Brain microvascular endothelial cell (primary cell): ENCODE measurements at regions not wholly inside any gene's neighbourhood (a gene's known extent, or its start where the extent isn't known, plus 50 kb on each side); places are given as distances from the start of the nearest gene placed in this dataset.

Source experiments
- DNase-seq: peaks from one replicate; pipeline ENCODE4 v3.0.0-alpha.2; 2020
- H3K27ac ChIP-seq: fragments of 250-450 bp; sonication (Bioruptor Pico); 2 replicates; pipeline ENCODE4 v1.5.1; 2020; ENCODE audit warnings: mild to moderate bottlenecking, moderate library complexity
- H3K27me3 ChIP-seq: fragments of 250-450 bp; sonication (Bioruptor Pico); replicated peaks from 2 replicates; pipeline ENCODE4 v1.5.1; 2020; ENCODE audit warnings: mild to moderate bottlenecking
- H3K36me3 ChIP-seq: fragments of 250-450 bp; sonication (Bioruptor Pico); replicated peaks from 2 replicates; pipeline ENCODE4 v1.5.1; 2020; ENCODE audit warnings: mild to moderate bottlenecking
- H3K4me3 ChIP-seq: 2 replicates; pipeline ENCODE4 v1.5.1; 2011; ENCODE audit warnings: low read depth, mild to moderate bottlenecking, control low read depth, low read length, moderate library complexity
- CTCF ChIP-seq: IDR thresholded peaks from 2 replicates; pipeline ENCODE4 v1.5.1; 2011; ENCODE audit warnings: low read depth, mild to moderate bottlenecking, moderate library complexity, low read length, control low read depth, inconsistent platforms; ENCODE audit errors: missing control alignments
- in situ Hi-C: cut with HindIII; loops from 2 replicates; pipeline ENCODE4 v1.10.0; 2017; ENCODE audit warnings: low sequenced_read_pairs, low pct_ligation_motif_present

DNA sequence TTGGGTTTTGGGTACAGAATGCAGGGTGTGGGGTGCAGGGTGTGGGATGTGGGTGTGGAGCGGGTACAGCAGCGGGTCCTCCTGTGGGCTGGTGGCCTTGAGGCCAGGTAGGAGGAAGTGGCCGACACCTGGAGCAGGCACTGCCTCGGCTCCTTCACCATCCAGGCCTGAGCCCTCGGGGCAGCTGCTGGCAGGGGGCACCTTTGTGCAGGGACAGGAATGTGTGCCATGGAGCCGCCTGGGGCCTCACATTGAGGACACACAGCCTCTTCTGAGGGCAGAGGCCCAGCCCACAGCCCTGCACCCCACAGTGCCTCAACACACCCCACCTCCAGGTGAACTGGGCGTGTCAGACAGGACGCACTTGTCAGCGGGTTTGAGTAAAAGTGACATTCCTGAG is 984.0 kb downstream of the BRD1 start:
- no peak for DNase-seq
- no peaks in the 10 kb centered on the region for H3K36me3 ChIP-seq
- H3K4me3 ChIP-seq, result no peak overlapping the region
- H3K27ac ChIP-seq, result no peak overlapping the region
- TF ChIP-seq CTCF, result no peak
- in situ Hi-C loops, result no loop called here
- H3K27me3 ChIP-seq, result no peaks in the 10 kb centered on the region

DNA sequence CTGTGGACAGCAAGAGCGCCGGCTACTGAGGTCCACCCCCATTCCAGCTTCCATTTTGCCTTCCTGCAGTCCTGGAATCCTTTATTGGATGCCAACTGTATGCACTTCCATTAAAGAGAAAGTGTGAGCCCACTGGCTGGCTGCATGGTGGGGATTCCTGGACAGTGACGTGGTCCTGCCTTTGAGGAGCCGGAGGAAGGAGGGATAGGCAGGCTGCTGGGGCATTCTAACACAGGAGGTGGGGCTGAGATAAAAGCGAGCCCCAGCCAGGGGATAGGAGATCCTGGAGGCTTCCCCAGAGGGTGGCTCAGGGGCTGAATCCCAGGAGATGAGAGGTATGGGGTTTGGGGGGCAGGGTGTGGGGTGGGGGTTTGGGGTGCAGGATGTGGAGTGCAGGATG is 984.7 kb downstream of the BRD1 start:
- in situ Hi-C loops, result no loop called here
- TF ChIP-seq CTCF, result no peak
- Histone ChIP-seq H3K4me3 (no peak overlapping the region), H3K27ac (no peak overlapping the region), H3K27me3 (no peaks in the 10 kb centered on the region), H3K36me3 (no peaks in the 10 kb centered on the region)
- DNase-seq, result no peak

DNA sequence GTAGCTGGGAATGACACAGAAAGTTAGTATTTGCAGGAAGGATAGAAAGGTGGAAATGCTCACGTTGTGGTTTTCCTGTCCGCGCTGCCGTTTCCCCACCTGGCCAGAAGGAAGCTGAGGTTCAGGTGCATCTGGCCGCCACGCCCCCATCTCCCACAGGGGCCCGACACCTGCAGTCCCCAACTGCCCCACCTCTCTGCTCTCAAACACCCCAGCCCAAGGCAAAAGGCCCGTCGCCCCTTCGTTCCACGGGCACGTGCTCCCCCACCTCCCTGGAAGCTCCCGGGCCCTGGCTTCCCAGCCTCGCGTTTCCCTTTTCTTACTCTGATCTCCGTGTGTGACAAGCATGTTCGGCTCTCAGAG is 985.1 kb downstream of the BRD1 start:
- DNase-seq, result no peak
- Histone ChIP-seq H3K4me3 (no peak overlapping the region), H3K27ac (no peak overlapping the region), H3K27me3 (no peaks in the 10 kb centered on the region), H3K36me3 (no peaks in the 10 kb centered on the region)
- in situ Hi-C loops, result no loop called here
- no peak for TF ChIP-seq CTCF

DNA sequence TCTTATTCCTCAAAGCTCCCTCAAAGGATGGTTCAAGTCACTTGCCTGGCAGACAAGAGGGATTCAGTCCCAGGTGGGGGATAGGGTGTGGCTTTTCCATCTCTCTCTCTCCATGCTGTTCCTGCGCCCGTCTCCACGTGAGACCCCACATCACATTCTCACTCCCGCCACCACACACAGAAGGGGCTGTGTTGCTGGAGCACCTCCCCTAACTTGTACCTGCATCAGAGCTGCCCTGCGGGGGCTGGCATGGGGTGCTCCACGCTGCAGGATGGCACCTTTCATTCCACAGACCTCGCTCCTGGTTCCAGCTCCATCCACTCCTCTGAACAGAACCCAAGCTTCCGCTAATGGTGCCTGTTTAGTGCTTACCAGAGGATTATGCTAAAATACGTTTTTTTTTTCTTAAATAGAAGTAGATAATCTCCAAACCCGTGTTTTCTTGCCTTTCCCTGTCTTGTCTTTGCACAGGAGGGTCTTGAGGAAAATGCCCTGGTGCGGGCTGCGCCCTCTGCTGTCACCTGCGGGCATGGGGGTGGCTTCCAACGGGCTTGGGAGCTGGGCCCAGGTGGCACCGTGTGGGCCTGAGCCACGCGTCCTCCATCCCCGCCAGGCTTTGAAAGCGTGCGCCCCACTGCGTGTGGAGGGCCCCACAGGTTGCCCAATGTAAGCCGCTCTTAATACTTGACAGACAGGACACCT is 985.6 kb downstream of the BRD1 start:
- TF ChIP-seq CTCF, result no peak
- H3K27ac ChIP-seq, result no peak overlapping the region
- no peaks in the 10 kb centered on the region for H3K27me3 ChIP-seq
- DNase-seq, result no peak
- in situ Hi-C loops, result no loop called here
- no peaks in the 10 kb centered on the region for H3K36me3 ChIP-seq
- no peak overlapping the region for H3K4me3 ChIP-seq

DNA sequence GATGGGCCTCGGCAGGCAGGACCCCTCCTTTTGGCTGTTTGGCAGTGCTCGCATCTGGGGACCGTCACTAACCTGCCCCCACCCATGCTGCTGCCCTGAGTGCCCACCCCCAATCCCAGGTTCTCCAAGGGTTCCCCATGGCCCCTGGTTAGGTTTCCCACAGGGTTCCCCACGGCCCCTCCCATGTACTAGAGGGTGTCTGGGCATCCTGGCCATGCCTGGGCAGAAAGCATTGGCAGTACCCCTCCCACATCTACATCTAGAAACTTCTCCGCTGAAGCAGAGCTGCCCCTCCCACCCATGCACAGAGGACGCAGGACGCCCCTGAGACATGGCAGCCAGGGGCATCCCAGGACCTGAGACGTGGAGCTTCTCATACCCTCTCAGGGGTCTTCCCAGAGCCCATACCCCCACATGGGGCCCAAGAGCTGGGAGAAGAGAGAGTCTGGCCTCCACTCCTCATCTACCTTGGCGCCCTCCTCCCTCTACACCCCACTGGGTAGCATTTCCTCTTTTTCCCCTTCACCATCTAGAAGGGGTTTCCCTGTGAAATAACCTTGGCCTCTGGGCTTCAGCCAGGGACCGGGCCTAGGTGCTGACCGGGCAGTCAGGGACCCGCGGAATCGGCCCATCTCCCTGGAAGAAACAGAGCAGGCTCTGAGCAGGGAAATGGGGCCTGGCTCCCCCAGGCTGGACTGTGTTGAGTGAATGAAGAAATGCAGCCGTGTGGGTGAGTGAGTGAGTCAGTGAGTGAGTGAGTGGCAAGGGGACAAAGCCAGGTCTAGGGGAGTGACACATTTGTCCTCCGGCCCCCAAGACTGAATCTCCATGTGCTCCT is 987.3 kb downstream of the BRD1 start:
- DNase-seq, result no peak
- in situ Hi-C loops, result no loop called here
- no peak for TF ChIP-seq CTCF
- Histone ChIP-seq H3K27ac (no peak overlapping the region), H3K4me3 (no peak overlapping the region), H3K27me3 (no peaks in the 10 kb centered on the region), H3K36me3 (no peaks in the 10 kb centered on the region)
